ENCODE measurements at regions not wholly inside any gene's neighbourhood (a gene's known extent, or its start where the extent isn't known, plus 50 kb on each side); places are given as distances from the start of the nearest gene placed in this dataset.

GRCh38 chr9:17894501-17895160 is 315.8 kb downstream of the SH3GL2 start:
- no peak for DNase-seq

GRCh38 chr9:17900606-17901005 is 321.7 kb downstream of the SH3GL2 start:
- no peak for DNase-seq

DNA sequence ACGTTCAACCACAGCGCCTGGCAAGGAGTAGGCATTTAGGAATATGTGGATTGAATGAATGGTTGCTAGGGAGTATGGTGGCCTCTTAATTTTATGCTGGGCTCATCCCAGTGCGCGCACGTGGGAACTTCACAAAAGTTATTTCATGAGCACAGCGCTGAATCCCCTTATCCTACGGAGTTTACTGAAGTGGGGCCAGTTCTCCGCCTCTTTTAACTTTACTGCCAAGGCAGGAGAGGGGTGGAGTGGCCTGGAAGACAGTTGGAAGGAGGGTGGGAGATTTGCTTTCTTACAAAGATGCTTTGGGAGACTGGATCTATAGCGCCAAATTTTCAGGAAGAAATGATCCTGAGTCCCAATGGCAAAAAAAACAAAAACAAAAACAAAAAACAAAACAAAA is 326.5 kb downstream of the SH3GL2 start:
- no peak for DNase-seq

DNA sequence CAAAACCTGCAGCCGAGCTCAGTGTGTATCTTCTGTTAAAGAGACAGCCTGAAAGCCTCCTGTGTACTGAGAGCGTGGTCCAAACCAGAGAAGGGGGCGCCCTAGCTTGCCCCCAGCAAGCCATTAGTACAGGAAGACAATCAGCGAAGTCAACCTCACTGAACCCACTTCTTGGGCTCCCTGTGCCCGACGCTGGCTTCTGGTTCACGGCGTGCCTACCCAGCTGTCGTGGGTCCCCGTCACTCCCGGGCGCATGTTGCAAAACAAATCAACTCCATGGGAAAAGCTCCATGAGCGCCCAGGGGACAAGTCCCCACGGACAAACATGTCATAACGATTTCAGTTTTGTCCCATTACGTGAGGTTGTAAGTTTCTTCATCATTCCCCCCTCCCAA is 326.9 kb downstream of the SH3GL2 start:
- no peak for DNase-seq

GRCh38 chr9:17906176-17906840 is 327.4 kb downstream of the SH3GL2 start:
- no peak for DNase-seq

- no peak for DNase-seq
Observed at GRCh38 chr9:17906841-17907778, 328.2 kb downstream of the SH3GL2 start.

DNA sequence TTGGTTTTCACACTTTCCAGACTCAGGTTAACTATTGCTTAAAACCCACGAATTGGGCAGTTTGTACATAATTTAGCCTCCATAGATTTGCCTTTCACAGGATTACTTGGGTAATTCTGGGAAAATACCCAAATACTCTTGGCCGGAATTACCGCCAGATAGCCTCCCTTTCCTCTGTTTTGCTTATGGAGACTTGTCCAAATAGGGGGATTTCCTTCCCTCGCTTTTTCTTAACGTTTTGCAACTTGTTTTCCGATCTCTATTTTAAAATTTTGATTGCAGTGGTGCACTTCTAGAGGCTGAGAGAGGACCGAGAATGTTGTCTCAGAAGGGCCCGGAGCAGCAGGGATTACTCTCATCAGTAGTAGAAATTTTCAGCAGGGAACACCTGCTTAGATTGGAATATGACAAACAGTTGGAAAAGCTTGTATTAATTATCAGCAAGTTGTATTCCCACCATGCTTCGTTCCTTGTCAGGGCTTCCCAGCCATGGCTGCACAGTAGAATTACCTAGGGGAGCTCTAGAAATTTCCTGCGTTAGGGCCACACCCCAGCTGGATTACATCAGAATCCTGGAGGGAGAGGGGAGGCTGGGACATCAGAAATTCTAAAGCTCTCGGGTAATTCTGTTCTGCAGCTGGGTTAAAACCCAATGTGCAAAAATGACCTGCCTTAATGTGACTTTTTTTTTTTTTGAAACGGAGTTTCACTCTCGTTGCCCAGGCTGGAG is 329.1 kb downstream of the SH3GL2 start:
- DNase-seq, result no peak

GRCh38 chr9:17926246-17926645 is 347.4 kb downstream of the SH3GL2 start:
- DNase-seq, result no peak

DNA sequence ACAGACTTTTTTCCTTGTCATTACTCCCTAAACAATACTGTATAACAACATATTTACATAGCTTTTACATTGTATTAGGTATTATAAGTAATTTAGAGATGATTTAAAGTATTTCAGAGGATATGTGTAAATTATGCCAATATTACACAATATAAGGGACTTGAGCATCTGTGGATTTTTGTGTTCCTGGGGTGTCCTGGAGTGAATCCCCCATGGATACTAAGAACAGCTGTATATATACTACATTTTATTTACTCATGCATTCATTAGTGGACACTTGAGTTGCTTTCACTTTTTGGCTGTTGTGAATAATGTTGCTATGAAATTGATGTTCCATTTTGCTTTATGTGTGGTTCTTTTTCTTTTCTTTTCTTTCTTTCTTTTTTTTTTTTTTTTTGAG is 348.8 kb downstream of the SH3GL2 start:
- no peak for DNase-seq

GRCh38 chr9:17928228-17928627 is 349.4 kb downstream of the SH3GL2 start:
- DNase-seq, result no peak

- no peak for DNase-seq
Observed at GRCh38 chr9:17928768-17929167, 349.9 kb downstream of the SH3GL2 start.

GRCh38 chr9:17929506-17929905 is 350.6 kb downstream of the SH3GL2 start:
- DNase-seq, result no peak

DNA sequence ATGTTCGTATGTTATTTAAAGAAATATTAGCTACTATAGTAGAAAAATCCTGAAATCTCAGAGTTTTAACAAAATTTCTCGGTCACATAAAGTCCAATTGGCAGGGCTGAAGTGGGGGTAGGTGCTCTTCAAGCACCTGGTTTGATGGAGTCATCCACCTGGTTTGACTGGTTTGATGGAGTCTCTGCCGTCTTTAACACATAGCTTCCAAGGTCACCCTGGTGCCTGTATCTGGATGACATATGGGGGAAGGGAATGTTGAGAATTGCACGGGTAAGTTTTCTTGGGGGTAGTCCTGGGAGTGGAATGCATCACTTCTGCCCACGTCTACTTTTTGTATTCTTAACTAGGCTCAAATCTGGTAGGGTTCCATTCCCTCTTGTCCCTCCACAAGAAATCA is 351.2 kb downstream of the SH3GL2 start:
- no peak for DNase-seq

GRCh38 chr9:17936365-17936764 is 357.5 kb downstream of the SH3GL2 start:
- no peak for DNase-seq

DNA sequence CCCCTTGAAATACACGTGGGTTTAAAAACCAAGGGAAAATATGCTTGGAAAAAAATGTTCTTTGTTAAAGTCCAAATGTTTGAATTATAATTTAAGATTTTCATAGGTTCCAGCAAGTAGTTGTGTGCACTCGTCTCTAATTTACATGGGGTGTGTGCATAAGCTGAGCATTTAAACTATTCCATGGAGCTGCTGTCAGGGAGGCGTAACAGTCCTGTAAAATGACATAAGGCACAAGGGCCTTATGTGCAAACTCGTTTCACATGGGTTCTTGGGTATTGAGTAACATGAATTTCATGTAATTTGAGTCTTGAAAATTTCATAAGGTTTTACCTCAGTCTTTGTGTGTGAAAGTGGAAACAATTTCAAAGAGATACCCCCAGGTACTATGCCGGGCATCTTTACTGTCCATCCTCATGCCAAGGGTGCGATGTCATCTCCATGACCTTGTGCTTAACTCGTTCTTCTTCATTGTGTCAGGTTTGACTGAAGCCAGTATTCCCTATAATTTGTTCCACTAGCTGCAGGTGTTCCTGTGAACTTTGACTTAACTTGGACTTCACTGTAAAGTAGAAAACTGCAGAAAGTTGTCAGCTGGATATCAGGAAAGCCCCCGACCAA is 359.3 kb downstream of the SH3GL2 start:
- DNase-seq, result no peak

- DNase-seq, result no peak
Observed at GRCh38 chr9:17942498-17942897, 363.6 kb downstream of the SH3GL2 start.

DNA sequence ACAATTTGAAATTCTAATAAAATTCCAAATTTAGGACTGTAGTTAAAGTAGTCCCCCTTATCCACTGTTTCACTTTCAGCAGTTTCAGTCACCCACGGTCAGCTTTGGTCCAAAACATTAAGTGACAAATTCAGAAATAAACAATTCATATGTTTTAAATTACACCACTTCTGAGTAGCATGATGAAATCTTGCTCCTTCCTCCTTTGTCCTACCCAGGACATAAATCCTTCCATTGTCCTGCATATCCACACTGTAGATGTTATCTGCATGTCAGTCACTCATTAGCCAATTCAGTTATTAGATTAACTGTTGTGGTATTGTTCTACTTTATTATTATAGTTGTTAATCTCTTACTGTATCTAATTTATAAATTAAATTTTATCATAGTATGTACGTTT is 376.5 kb downstream of the SH3GL2 start:
- no peak for DNase-seq

DNA sequence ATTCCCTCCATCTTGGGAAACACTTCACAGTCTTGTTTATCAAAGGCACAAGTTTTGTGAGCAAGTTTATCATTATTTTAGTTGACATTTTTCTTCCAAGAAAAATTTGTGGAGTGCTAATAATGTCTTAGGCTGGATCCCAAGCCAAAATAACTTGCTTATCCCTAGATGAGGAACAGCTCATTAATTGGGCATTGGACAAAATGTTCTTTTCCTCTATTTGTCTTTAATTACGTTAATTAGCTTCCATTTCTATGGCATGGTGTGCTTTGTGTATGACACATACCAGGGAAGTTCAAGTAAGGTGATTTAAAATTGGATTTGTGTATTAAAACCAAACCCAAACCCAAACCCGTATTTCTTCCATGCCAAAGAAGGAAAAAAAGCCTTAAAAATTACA is 379.5 kb downstream of the SH3GL2 start:
- DNase-seq, result no peak

- DNase-seq, result no peak
Observed at GRCh38 chr9:17962747-17963146, 383.9 kb downstream of the SH3GL2 start.

GRCh38 chr9:17963498-17963897 is 384.6 kb downstream of the SH3GL2 start:
- DNase-seq, result no peak

DNA sequence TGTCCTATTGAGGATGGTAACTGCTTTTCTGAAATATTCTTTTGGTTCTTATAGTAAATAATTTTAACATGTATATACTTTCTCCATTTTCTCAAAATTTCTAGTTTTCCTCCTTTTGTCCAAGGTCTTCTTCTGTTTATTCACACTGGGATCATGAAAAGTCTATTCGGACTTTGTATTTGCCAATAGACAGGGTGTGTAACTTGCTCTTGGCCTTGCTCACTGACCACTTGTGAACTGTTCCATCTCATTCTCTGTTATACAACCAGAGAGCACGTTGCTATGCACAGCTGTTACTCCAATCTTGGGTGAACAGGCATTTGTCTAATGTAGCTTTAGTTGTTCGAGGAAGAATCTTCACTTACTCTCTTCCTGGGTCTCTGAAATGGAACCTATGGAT is 388.9 kb downstream of the SH3GL2 start:
- DNase-seq, result no peak

GRCh38 chr9:17969232-17969631 is 390.4 kb downstream of the SH3GL2 start:
- no peak for DNase-seq

DNA sequence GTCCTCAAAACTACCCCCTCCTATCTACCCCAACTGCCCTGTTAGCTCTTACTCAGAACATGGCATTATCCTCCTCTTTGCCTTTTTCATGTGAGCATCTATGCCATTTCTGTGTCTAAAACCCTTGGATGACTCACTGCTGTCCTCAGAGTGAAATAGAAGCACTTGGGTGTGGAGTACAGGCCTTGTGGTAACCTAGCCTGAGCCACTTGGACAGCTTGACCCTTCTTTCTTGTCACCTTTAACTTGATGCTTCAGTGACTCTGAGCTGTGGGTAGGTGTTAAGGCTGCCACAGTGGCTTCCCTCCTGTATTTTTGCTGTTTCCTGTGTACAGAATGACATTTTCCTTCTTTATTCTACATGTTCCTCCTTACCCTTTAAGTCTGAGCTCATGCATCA is 391.4 kb downstream of the SH3GL2 start:
- no peak for DNase-seq
